IMR-90 (cell line): ENCODE measurements at regions not wholly inside any gene's neighbourhood (a gene's known extent, or its start where the extent isn't known, plus 50 kb on each side); places are given as distances from the start of the nearest gene placed in this dataset.

Experiments
- ATAC-seq: fragments of 200-7000 bp; cut with Tn5 transposase; 2 replicates; pipeline ENCODE4 v1.9.1; 2020; ENCODE audit warnings: low read depth, mild to moderate bottlenecking, moderate library complexity
- BruUV-seq: library from RNA; stranded (reverse); fragments of 400-500 nt; replicated peaks from 2 replicates; lab custom pipeline; 2021; lab: Mats Ljungman, UMichigan
- CTCF ChIA-PET: fragments of 300-600 bp; formaldehyde crosslinking; extraction: SDS; loops from one replicate; lab custom pipeline; 2021; ENCODE audit warnings: antibody characterized with exemption; lab: Yijun Ruan, JAX
- POLR2A ChIA-PET: fragments of 300-600 bp; sonication (Branson Sonifier 250); formaldehyde crosslinking; loops from one replicate; lab custom pipeline; 2022; ENCODE audit warnings: antibody characterized with exemption; ENCODE audit not compliant: unreplicated experiment; lab: Charles Lee
- DNase-seq: peaks from one replicate; pipeline ENCODE4 v3.0.0; 2013
- H2AFZ ChIP-seq: replicated peaks from 2 replicates; pipeline ENCODE3; 2013; ENCODE audit warnings: low read length, mild to moderate bottlenecking; ENCODE audit not compliant: poor library complexity
- H2AK5ac ChIP-seq: 2 replicates; pipeline ENCODE4 v1.6.1; 2013; ENCODE audit warnings: low read depth, low read length, inconsistent platforms
- H2AK9ac ChIP-seq: replicated peaks from 2 replicates; pipeline ENCODE3; 2013; ENCODE audit warnings: mild to moderate bottlenecking, low read depth, low read length, moderate library complexity; ENCODE audit not compliant: poor library complexity
- H2BK120ac ChIP-seq: 2 replicates; pipeline ENCODE4 v1.6.1; 2013; ENCODE audit warnings: low read depth, low read length, inconsistent platforms
- H2BK15ac ChIP-seq: 3 replicates; pipeline ENCODE4 v1.6.1; 2013; ENCODE audit warnings: low read depth, low read length, inconsistent platforms
- H2BK20ac ChIP-seq: 2 replicates; pipeline ENCODE4 v1.6.1; 2013; ENCODE audit warnings: low read depth, mild to moderate bottlenecking, inconsistent platforms, low read length, moderate library complexity
- H2BK5ac ChIP-seq: 2 replicates; pipeline ENCODE4 v1.6.1; 2013; ENCODE audit warnings: mild to moderate bottlenecking, low read depth, low read length, inconsistent platforms; ENCODE audit not compliant: poor library complexity, severe bottlenecking
- H3K14ac ChIP-seq: replicated peaks from 2 replicates; pipeline ENCODE4 v1.6.1; 2013; ENCODE audit warnings: low read depth, low read length, inconsistent platforms
- H3K18ac ChIP-seq: 2 replicates; pipeline ENCODE4 v1.6.1; 2013; ENCODE audit warnings: low read depth, low read length, control low read depth
- H3K23ac ChIP-seq: 2 replicates; pipeline ENCODE4 v1.6.1; 2013; ENCODE audit warnings: low read depth, low read length, inconsistent platforms
- H3K27ac ChIP-seq: 2 replicates; pipeline ENCODE4 v1.5.1; 2013; ENCODE audit warnings: mild to moderate bottlenecking, control low read depth, low read length; ENCODE audit not compliant: insufficient read depth
- H3K27me3 ChIP-seq: 2 replicates; pipeline ENCODE4 v1.6.1; 2013; ENCODE audit warnings: low read length; ENCODE audit not compliant: control insufficient read depth, insufficient read depth
- H3K36me3 ChIP-seq: 2 replicates; pipeline ENCODE4 v1.6.1; 2013; ENCODE audit warnings: low read length, mixed read lengths; ENCODE audit not compliant: control insufficient read depth, insufficient read depth
- H3K4ac ChIP-seq: 2 replicates; pipeline ENCODE4 v1.6.1; 2013; ENCODE audit warnings: low read depth, low read length, inconsistent platforms
- H3K4me1 ChIP-seq: 2 replicates; pipeline ENCODE4 v1.6.1; 2013; ENCODE audit warnings: low read length, mixed read lengths; ENCODE audit not compliant: control insufficient read depth, insufficient read depth
- H3K4me2 ChIP-seq: 2 replicates; pipeline ENCODE4 v1.6.1; 2013; ENCODE audit warnings: low read depth, mild to moderate bottlenecking, control low read depth, low read length, moderate library complexity
- H3K4me3 ChIP-seq: 2 replicates; pipeline ENCODE4 v1.5.1; 2013; ENCODE audit warnings: low read depth, mild to moderate bottlenecking, control low read depth, low read length, moderate library complexity; ENCODE audit not compliant: insufficient read depth
- H3K56ac ChIP-seq: 2 replicates; pipeline ENCODE4 v1.6.1; 2013; ENCODE audit warnings: low read length, inconsistent platforms; ENCODE audit not compliant: insufficient read depth; ENCODE audit errors: extremely low read depth
- H3K79me1 ChIP-seq, 2 experiments: 2 replicates each; pipeline ENCODE4 v1.6.1; 2013; ENCODE audit warnings: low read length in 2 of 2, inconsistent platforms in 1 of 2, low read depth in 1 of 2
- H3K9ac ChIP-seq: 2 replicates; pipeline ENCODE4 v1.6.1; 2013; ENCODE audit warnings: low read depth, low read length, control low read depth
- H3K9me1 ChIP-seq: 2 replicates; pipeline ENCODE4 v1.6.1; 2013; ENCODE audit warnings: low read length, inconsistent platforms; ENCODE audit not compliant: insufficient read depth
- H3K9me3 ChIP-seq: 2 replicates; pipeline ENCODE4 v1.6.1; 2013; ENCODE audit warnings: low read length; ENCODE audit not compliant: control insufficient read depth, insufficient read depth
- H4K20me1 ChIP-seq: 2 replicates; pipeline ENCODE4 v1.6.1; 2013; ENCODE audit warnings: low read length, inconsistent platforms; ENCODE audit not compliant: insufficient read depth
- H4K5ac ChIP-seq: 2 replicates; pipeline ENCODE4 v1.6.1; 2013; ENCODE audit warnings: mild to moderate bottlenecking, low read depth, low read length, control low read depth
- H4K8ac ChIP-seq, 2 experiments: 2 replicates each; pipeline ENCODE4 v1.6.1; 2013; ENCODE audit warnings: low read depth in 2 of 2, low read length in 2 of 2, control low read depth in 1 of 2, inconsistent platforms in 1 of 2
- H4K91ac ChIP-seq: 2 replicates; pipeline ENCODE4 v1.6.1; 2013; ENCODE audit warnings: low read depth, low read length, inconsistent platforms; ENCODE audit not compliant: insufficient read depth
- BHLHE40 ChIP-seq: fragments of 150-350 bp; IDR thresholded peaks from 2 replicates; pipeline ENCODE4 v1.6.1; 2016; ENCODE audit warnings: mild to moderate bottlenecking, low read depth, low read length
- CEBPB ChIP-seq: IDR thresholded peaks from 2 replicates; pipeline ENCODE4 v1.6.1; 2012; ENCODE audit warnings: low read depth, low read length, improper control_type of control experiment
- CHD1 ChIP-seq: IDR thresholded peaks from 2 replicates; pipeline ENCODE4 v1.6.1; 2012; ENCODE audit warnings: low read depth, low read length, improper control_type of control experiment
- ELK1 ChIP-seq: fragments of 150-350 bp; IDR thresholded peaks from 2 replicates; pipeline ENCODE4 v1.6.1; 2016; ENCODE audit warnings: low read depth, mild to moderate bottlenecking, low read length, moderate library complexity, borderline replicate concordance
- MAFK ChIP-seq: IDR thresholded peaks from 2 replicates; pipeline ENCODE4 v1.6.1; 2012; ENCODE audit warnings: low read depth, low read length, improper control_type of control experiment
- POLR2A ChIP-seq: IDR thresholded peaks from 2 replicates; pipeline ENCODE4 v1.6.1; 2012; ENCODE audit warnings: mild to moderate bottlenecking, low read depth, low read length
- RCOR1 ChIP-seq: IDR thresholded peaks from 2 replicates; pipeline ENCODE4 v1.6.1; 2012; ENCODE audit warnings: mild to moderate bottlenecking, low read length, improper control_type of control experiment; ENCODE audit not compliant: insufficient replicate concordance
- SMC3 ChIP-seq: fragments of 150-350 bp; IDR thresholded peaks from 2 replicates; pipeline ENCODE4 v1.6.1; 2016; ENCODE audit warnings: low read depth, mild to moderate bottlenecking, antibody characterized with exemption, low read length, moderate library complexity
- USF2 ChIP-seq: fragments of 150-350 bp; IDR thresholded peaks from 2 replicates; pipeline ENCODE4 v1.6.1; 2017; ENCODE audit warnings: mild to moderate bottlenecking, antibody characterized with exemption, low read length, low read depth
- WGBS, 2 experiments: methylation state at CpG; one replicate each; pipeline versions ENCODE4 v1.1.5 to v1.1.7; 2013; ENCODE audit warnings: missing lambda C conversion rate in 2 of 2; ENCODE audit not compliant: insufficient read length in 1 of 2; ENCODE audit errors: extremely low coverage in 2 of 2; 5-methylcytosine and 5-hydroxymethylcytosine counted together
- dilution Hi-C: fragments of 300-500 bp; cut with HindIII; formaldehyde crosslinking; loops from one replicate; pipeline ENCODE4 v1.14.3; 2018; ENCODE audit warnings: low sequenced_read_pairs; ENCODE audit not compliant: unreplicated experiment
- in situ Hi-C: fragments of 300-500 bp; cut with MboI; formaldehyde crosslinking; loops from 3 replicates; pipeline ENCODE4 v1.14.3; 2019; ENCODE audit warnings: low sequenced_read_pairs, inconsistent platforms, mixed read lengths
- intact Hi-C: fragments of 100-400 bp; cut with micrococcal nuclease; formaldehyde crosslinking; loops from 2 replicates; pipeline ENCODE4 v1.10.0; 2022
- TF ChIP-seq, protein P1 (sequence below): conservative IDR thresholded peaks from 2 replicates; pipeline ENCODE4 v1.5.1; 2012; ENCODE audit warnings: mild to moderate bottlenecking, low read depth, low read length, improper control_type of control experiment

DNA sequence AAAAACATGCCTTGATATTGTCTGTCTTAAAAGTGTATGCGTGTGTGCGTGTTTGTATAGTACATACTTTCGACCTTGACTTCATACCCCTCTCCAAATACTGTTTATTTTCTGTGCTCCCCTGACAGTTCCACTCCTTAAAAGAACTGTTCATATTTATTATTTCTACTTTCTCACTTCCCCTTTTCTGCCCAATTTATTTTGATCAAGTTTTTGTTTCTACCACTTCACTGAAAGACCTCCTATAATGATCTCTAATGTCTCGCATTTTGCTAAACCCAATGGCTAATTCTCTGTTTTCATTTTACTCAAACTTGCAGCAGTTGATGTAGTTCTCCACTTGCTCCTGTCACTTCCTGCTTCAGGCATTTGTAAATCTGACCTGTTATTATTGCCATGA, 426.1 kb upstream of the KLF12 start:
- intact Hi-C loops: no loop called here
- H3K4me2 ChIP-seq: no peak overlapping the region
- no peak overlapping the region for H2AK9ac ChIP-seq
- no peak overlapping the region for H3K9ac ChIP-seq
- H3K9me3 ChIP-seq: no peaks in the 10 kb centered on the region
- H3K36me3 ChIP-seq: no peaks in the 10 kb centered on the region
- no peak overlapping the region for H2BK15ac ChIP-seq
- in situ Hi-C loops: no loop called here
- CTCF ChIA-PET: no interaction called here
- TF ChIP-seq USF2 (no peak), CEBPB (no peak), POLR2A (no peak), BHLHE40 (no peak), ELK1 (no peak), MAFK (no peak), SMC3 (no peak), RCOR1 (no peak), CHD1 (no peak)
- TF ChIP-seq, protein P1, sequence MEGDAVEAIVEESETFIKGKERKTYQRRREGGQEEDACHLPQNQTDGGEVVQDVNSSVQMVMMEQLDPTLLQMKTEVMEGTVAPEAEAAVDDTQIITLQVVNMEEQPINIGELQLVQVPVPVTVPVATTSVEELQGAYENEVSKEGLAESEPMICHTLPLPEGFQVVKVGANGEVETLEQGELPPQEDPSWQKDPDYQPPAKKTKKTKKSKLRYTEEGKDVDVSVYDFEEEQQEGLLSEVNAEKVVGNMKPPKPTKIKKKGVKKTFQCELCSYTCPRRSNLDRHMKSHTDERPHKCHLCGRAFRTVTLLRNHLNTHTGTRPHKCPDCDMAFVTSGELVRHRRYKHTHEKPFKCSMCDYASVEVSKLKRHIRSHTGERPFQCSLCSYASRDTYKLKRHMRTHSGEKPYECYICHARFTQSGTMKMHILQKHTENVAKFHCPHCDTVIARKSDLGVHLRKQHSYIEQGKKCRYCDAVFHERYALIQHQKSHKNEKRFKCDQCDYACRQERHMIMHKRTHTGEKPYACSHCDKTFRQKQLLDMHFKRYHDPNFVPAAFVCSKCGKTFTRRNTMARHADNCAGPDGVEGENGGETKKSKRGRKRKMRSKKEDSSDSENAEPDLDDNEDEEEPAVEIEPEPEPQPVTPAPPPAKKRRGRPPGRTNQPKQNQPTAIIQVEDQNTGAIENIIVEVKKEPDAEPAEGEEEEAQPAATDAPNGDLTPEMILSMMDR: no peak
- H3K27me3 ChIP-seq: no peaks in the 10 kb centered on the region
- no peak overlapping the region for H3K14ac ChIP-seq
- no peaks in the 10 kb centered on the region for H4K20me1 ChIP-seq
- no peak overlapping the region for H4K8ac ChIP-seq
- H2BK5ac ChIP-seq: no peak overlapping the region
- POLR2A ChIA-PET: no interaction called here
- no peaks in the 10 kb centered on the region for H3K4me1 ChIP-seq
- no peak overlapping the region for H3K4ac ChIP-seq
- no peak for DNase-seq
- no peak overlapping the region for H2AFZ ChIP-seq
- H3K23ac ChIP-seq: no peak overlapping the region
- dilution Hi-C loops: no loop called here
- H2BK20ac ChIP-seq: no peak overlapping the region
- no peak overlapping the region for H2BK120ac ChIP-seq
- H3K4me3 ChIP-seq: no peak overlapping the region
- H3K18ac ChIP-seq: no peak overlapping the region
- H3K9me1 ChIP-seq: no peaks in the 10 kb centered on the region
- BruUV-seq: no TSS peak
- WGBS, 2 experiments: no CpG with 5 or more reads among the region's 4 CpGs
- no peaks in the 10 kb centered on the region for H3K79me1 ChIP-seq
- no peak for ATAC-seq
- no peak overlapping the region for H3K27ac ChIP-seq
- H3K56ac ChIP-seq: no peak overlapping the region
- H4K91ac ChIP-seq: no peak overlapping the region
- H4K5ac ChIP-seq: no peak overlapping the region
- H2AK5ac ChIP-seq: no peak overlapping the region
